C4-2B (cell line): ENCODE measurements at regions not wholly inside any gene's neighbourhood (a gene's known extent, or its start where the extent isn't known, plus 50 kb on each side); places are given as distances from the start of the nearest gene placed in this dataset.

Experiments used
- ZFX ChIP-seq: fragments of 450-650 bp; IDR thresholded peaks from 2 replicates; pipeline ENCODE4 v1.6.1; 2017
- TF ChIP-seq, protein P1 (sequence below): fragments of 450-650 bp; conservative IDR thresholded peaks from 2 replicates; pipeline ENCODE4 v1.5.1; 2017; ENCODE audit warnings: mild to moderate bottlenecking

- TF ChIP-seq, protein P1, sequence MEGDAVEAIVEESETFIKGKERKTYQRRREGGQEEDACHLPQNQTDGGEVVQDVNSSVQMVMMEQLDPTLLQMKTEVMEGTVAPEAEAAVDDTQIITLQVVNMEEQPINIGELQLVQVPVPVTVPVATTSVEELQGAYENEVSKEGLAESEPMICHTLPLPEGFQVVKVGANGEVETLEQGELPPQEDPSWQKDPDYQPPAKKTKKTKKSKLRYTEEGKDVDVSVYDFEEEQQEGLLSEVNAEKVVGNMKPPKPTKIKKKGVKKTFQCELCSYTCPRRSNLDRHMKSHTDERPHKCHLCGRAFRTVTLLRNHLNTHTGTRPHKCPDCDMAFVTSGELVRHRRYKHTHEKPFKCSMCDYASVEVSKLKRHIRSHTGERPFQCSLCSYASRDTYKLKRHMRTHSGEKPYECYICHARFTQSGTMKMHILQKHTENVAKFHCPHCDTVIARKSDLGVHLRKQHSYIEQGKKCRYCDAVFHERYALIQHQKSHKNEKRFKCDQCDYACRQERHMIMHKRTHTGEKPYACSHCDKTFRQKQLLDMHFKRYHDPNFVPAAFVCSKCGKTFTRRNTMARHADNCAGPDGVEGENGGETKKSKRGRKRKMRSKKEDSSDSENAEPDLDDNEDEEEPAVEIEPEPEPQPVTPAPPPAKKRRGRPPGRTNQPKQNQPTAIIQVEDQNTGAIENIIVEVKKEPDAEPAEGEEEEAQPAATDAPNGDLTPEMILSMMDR, result no peak
- no peak for TF ChIP-seq ZFX
These were observed 78.4 kb upstream of the HS3ST5 start for GRCh38 chr6:114421199-114421598.
